ENCODE measurements at regions not wholly inside any gene's neighbourhood (a gene's known extent, or its start where the extent isn't known, plus 50 kb on each side); places are given as distances from the start of the nearest gene placed in this dataset.

DNA sequence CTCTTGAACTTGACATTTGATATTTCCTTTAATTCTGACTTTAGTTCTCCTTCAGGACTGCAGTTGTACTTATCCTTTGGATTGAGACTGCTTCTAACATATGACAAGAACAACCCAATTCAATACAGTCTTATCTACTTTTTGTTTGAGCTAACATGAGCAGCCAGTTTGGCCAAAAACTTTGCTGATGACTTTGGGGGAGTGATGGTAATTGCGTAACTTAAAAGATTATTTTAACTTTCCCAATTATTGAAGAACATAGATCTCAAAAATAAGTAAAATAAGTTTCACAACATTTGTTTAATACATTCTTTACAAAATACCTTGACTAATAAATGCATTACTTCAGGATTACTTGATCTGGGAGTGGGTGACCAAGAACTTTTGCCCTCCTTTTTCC lies 1311.1 kb upstream of the NRXN1 start:
- no peak overlapping the region for H3K14ac ChIP-seq (ENCODE audit: low read length)
- H3K27me3 ChIP-seq (ENCODE audit: control insufficient read depth in 3 of 3, insufficient read depth in 3 of 3, low read depth in 1 of 3, low read length in 3 of 3) = no peaks in the 10 kb centered on the region
- H3K9me3 ChIP-seq (replicated peaks in 1 of 2; ENCODE audit: control insufficient read depth in 2 of 2, insufficient read depth in 1 of 2, low read depth in 1 of 2, low read length in 2 of 2) = no peaks in the 10 kb centered on the region
- no peak overlapping the region for H2AFZ ChIP-seq (ENCODE audit: low read length)
- DNase-seq (ENCODE audit: low spot score) = no peak
- peaks cover 0 to 6% of the 10 kb centered on the region in 2 donors for H3K4me1 ChIP-seq (ENCODE audit: control insufficient read depth in 2 of 2, insufficient read depth in 1 of 2, low read depth in 1 of 2, low read length in 2 of 2)
- H2BK12ac ChIP-seq (ENCODE audit: low read length) = no peak overlapping the region
- no peak overlapping the region for H4K91ac ChIP-seq (ENCODE audit: low read depth, low read length, poor library complexity)
- no peak overlapping the region for H2BK120ac ChIP-seq (ENCODE audit: low read depth, low read length)
- no peak overlapping the region for H2BK15ac ChIP-seq (ENCODE audit: low read length)
- H3K4ac ChIP-seq (ENCODE audit: low read length) = no peak overlapping the region
- no peak overlapping the region for H4K8ac ChIP-seq (ENCODE audit: low read depth, low read length)
- no peak overlapping the region for H3K9ac ChIP-seq (ENCODE audit: low read depth, low read length, poor library complexity)
- no peak overlapping the region for H3K18ac ChIP-seq (ENCODE audit: low read length)
- no CpG with 5 or more reads among the region's 1 CpG for WGBS, 2 donors (ENCODE audit: extremely low coverage in 2 of 2, insufficient read length in 2 of 2, insufficient replicate concordance in 1 of 2)
- no peak overlapping the region for H3K27ac ChIP-seq (replicated peaks; ENCODE audit: low read length)
- no peak overlapping the region for H2AK5ac ChIP-seq (ENCODE audit: low read depth, low read length)
- H3K4me3 ChIP-seq (ENCODE audit: low read length in 2 of 2) = no peak overlapping the region
- H2BK5ac ChIP-seq (ENCODE audit: low read length) = no peak overlapping the region
- no peak overlapping the region for H3K23ac ChIP-seq (ENCODE audit: low read depth, low read length, poor library complexity)
- no peaks in the 10 kb centered on the region for H3K79me1 ChIP-seq (ENCODE audit: low read depth, low read length)
- H3K4me2 ChIP-seq (ENCODE audit: insufficient read depth, low read length, poor library complexity, severe bottlenecking) = no peak overlapping the region
- H3K36me3 ChIP-seq (replicated peaks in 1 of 2; ENCODE audit: control insufficient read depth in 2 of 2, insufficient read depth in 2 of 2, low read length in 2 of 2) = no peaks in the 10 kb centered on the region

DNA sequence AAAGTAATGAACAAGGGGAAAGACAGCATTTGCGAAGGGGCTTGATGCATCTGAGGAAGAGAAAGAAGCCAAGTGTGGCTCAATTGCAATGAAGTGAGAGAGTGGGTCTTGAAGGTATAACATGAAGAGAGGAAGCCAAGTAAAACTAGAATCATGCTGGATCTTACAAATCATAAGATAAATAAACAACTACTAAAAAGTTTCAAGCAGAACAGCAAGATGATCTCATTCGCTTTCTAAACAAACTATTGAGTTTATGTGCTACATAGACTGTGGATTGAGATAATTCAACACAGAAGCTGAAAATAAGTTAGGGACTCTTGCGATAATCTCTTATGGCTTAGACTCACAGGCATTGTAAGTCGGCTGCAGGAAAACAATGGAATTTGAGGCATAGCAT lies 1310.5 kb upstream of the NRXN1 start:
- Histone ChIP-seq H3K79me1 (ENCODE audit: low read depth, low read length) (no peaks in the 10 kb centered on the region), H3K36me3 (replicated peaks in 1 of 2; ENCODE audit: control insufficient read depth in 2 of 2, insufficient read depth in 2 of 2, low read length in 2 of 2) (no peaks in the 10 kb centered on the region), H3K18ac (ENCODE audit: low read length) (no peak overlapping the region), H4K8ac (ENCODE audit: low read depth, low read length) (no peak overlapping the region), H2BK120ac (ENCODE audit: low read depth, low read length) (no peak overlapping the region), H3K4me3 (ENCODE audit: low read length in 2 of 2) (no peak overlapping the region), H2BK5ac (ENCODE audit: low read length) (no peak overlapping the region), H3K9me3 (replicated peaks in 1 of 2; ENCODE audit: control insufficient read depth in 2 of 2, insufficient read depth in 1 of 2, low read depth in 1 of 2, low read length in 2 of 2) (no peaks in the 10 kb centered on the region), H2AFZ (ENCODE audit: low read length) (no peak overlapping the region), H2AK5ac (ENCODE audit: low read depth, low read length) (no peak overlapping the region), H3K27ac (replicated peaks; ENCODE audit: low read length) (no peak overlapping the region), H3K4me2 (ENCODE audit: insufficient read depth, low read length, poor library complexity, severe bottlenecking) (no peak overlapping the region), H2BK12ac (ENCODE audit: low read length) (no peak overlapping the region), H4K91ac (ENCODE audit: low read depth, low read length, poor library complexity) (no peak overlapping the region), H2BK15ac (ENCODE audit: low read length) (no peak overlapping the region), H3K9ac (ENCODE audit: low read depth, low read length, poor library complexity) (no peak overlapping the region), H3K4me1 (ENCODE audit: control insufficient read depth in 2 of 2, insufficient read depth in 1 of 2, low read depth in 1 of 2, low read length in 2 of 2) (peaks cover 0 to 6% of the 10 kb centered on the region in 2 donors), H3K4ac (ENCODE audit: low read length) (no peak overlapping the region), H3K27me3 (ENCODE audit: control insufficient read depth in 3 of 3, insufficient read depth in 3 of 3, low read depth in 1 of 3, low read length in 3 of 3) (no peaks in the 10 kb centered on the region), H3K14ac (ENCODE audit: low read length) (no peak overlapping the region), H3K23ac (ENCODE audit: low read depth, low read length, poor library complexity) (no peak overlapping the region)
- DNase-seq (ENCODE audit: low spot score) = no peak
- no CpG with 5 or more reads among the region's 4 CpGs for WGBS, 2 donors (ENCODE audit: extremely low coverage in 2 of 2, insufficient read length in 2 of 2, insufficient replicate concordance in 1 of 2)

DNA sequence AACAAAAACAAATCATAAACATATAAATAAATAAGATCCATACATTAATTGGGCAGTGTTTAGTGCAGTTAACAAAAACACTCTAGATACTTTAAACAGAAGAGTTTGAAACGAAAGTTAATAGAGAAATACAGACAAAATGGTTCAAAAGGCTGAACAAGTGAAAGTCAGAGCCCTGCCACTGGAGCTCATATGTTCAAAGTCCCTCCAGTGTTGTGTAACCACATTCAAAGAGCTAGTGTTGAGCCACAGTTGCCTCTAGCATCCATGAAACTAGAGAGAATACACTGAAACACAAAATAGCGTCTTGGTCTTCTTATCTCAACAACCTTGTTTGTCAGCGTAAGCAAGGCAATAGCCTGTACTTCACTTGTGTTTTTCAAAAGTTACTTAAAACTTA lies 1309.8 kb upstream of the NRXN1 start:
- WGBS, 2 donors (ENCODE audit: extremely low coverage in 2 of 2, insufficient read length in 2 of 2, insufficient replicate concordance in 1 of 2) = no CpG with 5 or more reads among the region's 3 CpGs
- no peak overlapping the region for H2AFZ ChIP-seq (ENCODE audit: low read length)

DNA sequence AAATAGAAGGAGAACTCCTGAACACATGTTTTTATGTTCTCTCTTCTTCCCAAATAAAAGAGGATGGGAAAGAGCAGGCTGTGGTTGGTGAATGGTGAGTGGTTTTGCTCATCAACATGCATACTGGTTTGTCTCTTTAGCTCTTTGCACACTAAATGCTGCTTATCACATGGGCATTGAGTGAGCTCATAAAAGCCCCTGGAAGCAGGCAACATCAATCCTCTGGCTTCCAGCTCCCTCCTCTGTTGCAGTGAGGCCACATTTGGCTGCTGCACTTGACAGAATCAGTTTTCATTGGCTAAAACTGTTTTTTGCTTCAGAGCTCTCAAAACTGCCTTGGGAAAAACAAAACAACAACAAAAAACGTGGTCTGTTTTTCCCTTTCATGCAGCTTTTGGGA lies 1308.2 kb upstream of the NRXN1 start:
- Histone ChIP-seq H3K4me3 (ENCODE audit: low read length in 2 of 2) (no peak overlapping the region), H3K23ac (ENCODE audit: low read depth, low read length, poor library complexity) (no peak overlapping the region), H3K79me1 (ENCODE audit: low read depth, low read length) (no peaks in the 10 kb centered on the region), H3K18ac (ENCODE audit: low read length) (no peak overlapping the region), H4K91ac (ENCODE audit: low read depth, low read length, poor library complexity) (no peak overlapping the region), H3K27me3 (ENCODE audit: control insufficient read depth in 3 of 3, insufficient read depth in 3 of 3, low read depth in 1 of 3, low read length in 3 of 3) (no peaks in the 10 kb centered on the region), H2BK120ac (ENCODE audit: low read depth, low read length) (no peak overlapping the region), H2AK5ac (ENCODE audit: low read depth, low read length) (no peak overlapping the region), H3K9ac (ENCODE audit: low read depth, low read length, poor library complexity) (peak overlapping the region; percentile 61), H3K4me2 (ENCODE audit: insufficient read depth, low read length, poor library complexity, severe bottlenecking) (no peak overlapping the region), H3K14ac (ENCODE audit: low read length) (no peak overlapping the region), H3K27ac (replicated peaks; ENCODE audit: low read length) (no peak overlapping the region), H4K8ac (ENCODE audit: low read depth, low read length) (no peak overlapping the region), H2BK15ac (ENCODE audit: low read length) (no peak overlapping the region), H2BK12ac (ENCODE audit: low read length) (no peak overlapping the region), H3K9me3 (replicated peaks in 1 of 2; ENCODE audit: control insufficient read depth in 2 of 2, insufficient read depth in 1 of 2, low read depth in 1 of 2, low read length in 2 of 2) (no peaks in the 10 kb centered on the region), H2BK5ac (ENCODE audit: low read length) (no peak overlapping the region), H3K4ac (ENCODE audit: low read length) (no peak overlapping the region), H3K4me1 (ENCODE audit: control insufficient read depth in 2 of 2, insufficient read depth in 1 of 2, low read depth in 1 of 2, low read length in 2 of 2) (peaks cover 0 to 8% of the 10 kb centered on the region in 2 donors), H2AFZ (ENCODE audit: low read length) (peak overlapping the region; percentile 12), H3K36me3 (replicated peaks in 1 of 2; ENCODE audit: control insufficient read depth in 2 of 2, insufficient read depth in 2 of 2, low read length in 2 of 2) (no peaks in the 10 kb centered on the region)
- no CpG with 5 or more reads among the region's 1 CpG for WGBS, 2 donors (ENCODE audit: extremely low coverage in 2 of 2, insufficient read length in 2 of 2, insufficient replicate concordance in 1 of 2)
- no peak for DNase-seq (ENCODE audit: low spot score)

More for the DNA sequence above, 1309.8 kb upstream of the NRXN1 start:
- no peak overlapping the region for H2BK5ac ChIP-seq (ENCODE audit: low read length)
- no peaks in the 10 kb centered on the region for H3K27me3 ChIP-seq (ENCODE audit: control insufficient read depth in 3 of 3, insufficient read depth in 3 of 3, low read depth in 1 of 3, low read length in 3 of 3)
- H3K4me1 ChIP-seq (ENCODE audit: control insufficient read depth in 2 of 2, insufficient read depth in 1 of 2, low read depth in 1 of 2, low read length in 2 of 2) = peaks cover 0 to 8% of the 10 kb centered on the region in 2 donors
- H3K27ac ChIP-seq (replicated peaks; ENCODE audit: low read length) = no peak overlapping the region
- no peak overlapping the region for H2BK15ac ChIP-seq (ENCODE audit: low read length)
- no peaks in the 10 kb centered on the region for H3K79me1 ChIP-seq (ENCODE audit: low read depth, low read length)
- no peak overlapping the region for H2AK5ac ChIP-seq (ENCODE audit: low read depth, low read length)
- no peak overlapping the region for H3K4me2 ChIP-seq (ENCODE audit: insufficient read depth, low read length, poor library complexity, severe bottlenecking)
- H3K9ac ChIP-seq (ENCODE audit: low read depth, low read length, poor library complexity) = no peak overlapping the region
- no peak overlapping the region for H3K18ac ChIP-seq (ENCODE audit: low read length)
- H4K91ac ChIP-seq (ENCODE audit: low read depth, low read length, poor library complexity) = no peak overlapping the region
- no peak overlapping the region for H4K8ac ChIP-seq (ENCODE audit: low read depth, low read length)
- no peak overlapping the region for H2BK12ac ChIP-seq (ENCODE audit: low read length)
- H3K9me3 ChIP-seq (replicated peaks in 1 of 2; ENCODE audit: control insufficient read depth in 2 of 2, insufficient read depth in 1 of 2, low read depth in 1 of 2, low read length in 2 of 2) = no peaks in the 10 kb centered on the region
- no peak overlapping the region for H3K23ac ChIP-seq (ENCODE audit: low read depth, low read length, poor library complexity)
- no peak for DNase-seq (ENCODE audit: low spot score)
- no peaks in the 10 kb centered on the region for H3K36me3 ChIP-seq (replicated peaks in 1 of 2; ENCODE audit: control insufficient read depth in 2 of 2, insufficient read depth in 2 of 2, low read length in 2 of 2)
- no peak overlapping the region for H3K4me3 ChIP-seq (ENCODE audit: low read length in 2 of 2)
- no peak overlapping the region for H3K4ac ChIP-seq (ENCODE audit: low read length)
- no peak overlapping the region for H2BK120ac ChIP-seq (ENCODE audit: low read depth, low read length)
- no peak overlapping the region for H3K14ac ChIP-seq (ENCODE audit: low read length)

All from neuronal stem cell (in vitro differentiated cells).